NCI-H2227 (cell line): ENCODE measurements at regions not wholly inside any gene's neighbourhood (a gene's known extent, or its start where the extent isn't known, plus 50 kb on each side); places are given as distances from the start of the nearest gene placed in this dataset.
"Not testable (repeated sequence)": the region's sequence is repeated elsewhere in the genome, so short reads cannot be mapped to it uniquely, and the experiment has no call there.

Experiments used
- DNase-seq: peaks from one replicate; lab custom pipeline; 2025; ENCODE audit not compliant: unreplicated experiment; lab: John Stamatoyannopoulos, UW

DNA sequence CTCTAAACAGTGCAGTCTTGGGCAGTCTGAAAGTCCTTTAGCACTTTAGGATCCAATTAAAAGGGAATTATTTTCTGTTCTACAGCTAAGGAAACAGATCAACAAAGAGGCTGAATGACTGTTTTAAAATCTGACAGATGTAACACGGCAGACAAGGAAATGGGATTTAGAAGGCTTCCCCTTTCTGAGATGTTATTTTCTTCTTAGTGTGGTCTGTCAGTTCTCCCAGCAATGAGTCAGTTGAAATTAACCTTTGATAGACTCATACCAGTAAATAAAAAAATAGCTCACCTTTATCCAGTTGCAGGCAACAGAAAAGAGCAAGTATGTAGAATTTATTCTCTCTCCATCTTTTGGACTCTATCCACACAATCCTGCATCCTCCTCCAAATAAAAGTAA, 98.1 kb downstream of the NEDD1 start:
- DNase-seq: no peak

DNA sequence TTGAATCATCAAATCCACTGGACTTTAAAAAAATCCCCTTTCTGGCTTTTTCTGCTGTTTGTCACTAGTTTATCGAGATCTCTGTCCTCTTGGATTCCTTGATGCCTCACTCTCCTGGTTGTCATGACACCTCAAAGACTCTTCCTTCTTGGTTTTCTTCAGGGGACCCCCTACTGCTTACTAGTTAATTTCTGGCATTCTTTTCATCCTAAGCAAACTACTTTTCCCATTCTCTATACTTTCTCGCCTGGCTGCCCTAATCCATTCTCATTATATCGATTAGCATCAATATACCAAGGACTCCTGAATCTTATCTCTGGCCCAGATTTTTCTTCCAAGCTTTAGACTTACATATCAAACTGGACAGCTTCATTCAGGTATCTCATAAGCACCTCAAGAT, 98.6 kb downstream of the NEDD1 start:
- DNase-seq: no peak

DNA sequence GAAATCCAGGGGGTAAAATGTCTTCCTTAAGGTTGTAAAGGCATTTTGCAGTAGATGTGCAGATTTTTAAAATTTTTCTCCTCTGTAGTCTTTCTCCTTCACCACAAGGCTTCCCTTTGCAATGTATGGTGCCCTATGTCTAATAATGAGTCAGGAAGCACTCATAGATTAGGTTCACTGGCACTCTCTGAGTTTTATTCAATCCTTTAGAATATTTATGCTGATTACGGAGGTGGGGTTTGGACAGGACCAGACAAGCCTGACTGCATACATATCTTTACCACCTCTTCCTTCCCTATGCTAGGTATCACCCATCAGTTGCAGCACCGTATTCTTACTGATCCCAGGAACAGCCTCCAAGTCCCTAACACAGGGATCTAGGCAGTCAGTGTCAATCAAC, 99.5 kb downstream of the NEDD1 start:
- no peak for DNase-seq

DNA sequence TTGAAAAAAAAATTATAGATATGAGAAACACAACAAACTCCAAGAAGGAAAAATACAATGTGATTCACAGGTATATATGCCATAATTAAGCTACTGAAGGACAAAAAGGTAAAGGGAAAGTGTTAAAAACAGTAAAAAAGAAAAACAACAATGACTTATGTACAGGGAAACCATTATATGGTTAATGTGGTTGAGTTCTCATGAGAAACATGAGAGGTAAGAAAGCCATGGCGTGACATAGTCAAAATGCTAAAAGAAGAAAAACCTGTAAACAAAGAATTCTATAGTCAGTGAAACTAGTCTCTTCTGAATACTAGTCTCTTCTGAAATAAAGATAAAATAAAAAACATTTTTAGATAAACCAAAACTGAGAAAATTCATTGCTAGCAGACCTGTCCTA, 109.1 kb downstream of the NEDD1 start:
- no peak for DNase-seq

DNA sequence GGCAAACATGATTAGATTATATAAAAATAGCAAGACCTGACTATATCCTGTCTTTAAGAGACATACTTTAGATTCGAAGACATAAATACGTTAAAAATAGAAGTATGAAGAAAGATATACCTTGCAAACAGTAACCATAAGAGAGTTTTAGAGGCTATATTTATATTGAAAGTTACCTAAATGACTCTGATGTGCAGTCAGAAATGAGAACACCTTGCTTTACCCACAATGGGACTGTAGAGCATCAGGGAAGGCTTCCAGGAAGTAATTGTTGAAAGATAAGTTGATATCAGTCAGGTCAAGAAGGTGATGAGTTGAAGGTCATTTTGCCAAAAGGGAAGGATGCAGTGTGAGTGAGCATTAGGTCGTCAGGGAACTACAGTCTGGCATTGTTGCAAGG, 110.2 kb downstream of the NEDD1 start:
- DNase-seq: no peak

DNA sequence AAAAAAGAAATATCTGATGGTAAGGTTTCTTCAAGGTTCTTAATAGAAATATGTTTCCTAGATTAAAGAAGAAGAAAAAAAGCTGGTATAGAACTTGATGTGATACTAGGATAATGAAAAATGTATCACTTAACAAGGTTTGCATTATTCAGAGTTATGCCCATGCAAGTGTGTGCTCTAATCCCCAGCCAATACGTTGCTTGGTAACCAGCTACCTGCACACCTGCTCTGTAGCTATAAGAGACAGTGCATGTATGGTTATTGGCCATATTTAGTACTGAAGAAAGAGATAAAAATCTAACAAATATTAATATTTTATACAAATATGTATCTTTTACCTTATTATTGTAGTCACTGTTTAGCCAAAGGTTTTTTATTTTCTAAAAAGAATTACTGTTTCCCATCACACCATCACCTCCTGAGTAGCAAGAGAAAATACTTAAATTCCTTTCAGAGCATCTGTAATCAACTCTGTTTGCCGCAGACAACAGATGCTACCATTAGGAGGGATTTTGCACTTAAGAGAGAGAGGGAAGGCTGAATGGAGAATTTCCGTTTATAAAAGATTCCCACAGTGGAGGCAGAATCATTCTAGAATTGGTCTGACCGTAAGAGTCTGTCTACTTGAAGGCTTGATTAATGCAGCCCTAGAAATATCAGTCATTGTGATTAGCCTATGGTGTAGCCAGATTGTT, 115.6 kb downstream of the NEDD1 start:
- peak; percentile 30 for DNase-seq

DNA sequence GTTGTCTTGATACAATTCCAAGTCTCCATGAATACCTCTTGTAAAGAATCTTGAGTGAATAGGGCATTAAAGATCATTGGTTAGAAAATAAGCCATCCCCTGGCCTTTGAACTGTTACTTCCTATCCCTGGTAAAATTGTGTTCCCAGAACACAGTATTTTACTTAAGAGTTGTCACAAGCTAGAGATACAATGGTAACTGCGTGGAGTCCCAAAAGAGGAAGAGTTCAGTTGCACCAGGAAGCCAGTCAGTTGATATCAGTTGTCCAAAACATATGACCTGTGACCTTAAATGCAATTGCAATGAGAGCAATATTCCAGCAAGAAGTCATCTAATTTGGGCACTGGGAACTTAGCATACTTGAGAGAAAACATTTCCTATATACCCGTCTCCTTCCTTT, 117.3 kb downstream of the NEDD1 start:
- DNase-seq: no peak

DNA sequence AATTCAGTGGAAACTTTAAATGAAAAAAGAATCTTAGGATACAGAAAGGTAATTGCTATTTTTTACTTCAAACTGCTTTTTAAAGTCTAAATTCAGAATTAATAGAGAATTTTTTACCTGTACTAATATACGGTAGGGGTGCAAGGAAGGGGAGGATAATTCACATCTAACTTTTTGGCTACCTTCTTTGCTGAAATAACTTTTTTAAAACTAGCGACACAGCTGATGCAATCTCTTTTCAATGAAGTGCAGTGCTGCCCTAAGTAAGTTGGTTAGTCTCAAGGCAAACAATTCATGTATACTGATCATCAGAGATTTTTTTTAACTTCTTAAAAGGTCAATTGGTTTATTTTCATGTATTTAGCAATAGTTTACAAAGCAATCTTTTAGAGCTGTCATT, 119.8 kb downstream of the NEDD1 start:
- DNase-seq: no peak

DNA sequence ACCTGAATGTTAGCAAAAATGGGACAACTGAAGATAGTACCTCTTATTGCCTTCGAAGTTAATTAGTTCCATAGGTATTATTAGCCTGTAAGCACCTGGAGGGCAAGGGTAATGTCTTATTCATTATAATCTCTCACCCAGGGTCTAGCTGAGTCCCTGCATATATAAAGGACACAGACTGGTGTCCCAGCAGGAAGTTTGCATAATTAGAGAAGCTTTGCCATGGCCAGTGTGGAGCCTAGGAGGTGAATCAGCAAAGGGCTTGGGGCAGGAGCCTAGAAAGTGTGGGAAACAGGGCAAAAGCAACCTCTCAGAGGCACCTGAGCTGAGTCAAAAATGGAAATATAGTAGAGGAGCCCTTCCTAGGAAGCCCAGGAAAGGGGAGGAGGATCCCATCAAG, 120.4 kb downstream of the NEDD1 start:
- DNase-seq: no peak

DNA sequence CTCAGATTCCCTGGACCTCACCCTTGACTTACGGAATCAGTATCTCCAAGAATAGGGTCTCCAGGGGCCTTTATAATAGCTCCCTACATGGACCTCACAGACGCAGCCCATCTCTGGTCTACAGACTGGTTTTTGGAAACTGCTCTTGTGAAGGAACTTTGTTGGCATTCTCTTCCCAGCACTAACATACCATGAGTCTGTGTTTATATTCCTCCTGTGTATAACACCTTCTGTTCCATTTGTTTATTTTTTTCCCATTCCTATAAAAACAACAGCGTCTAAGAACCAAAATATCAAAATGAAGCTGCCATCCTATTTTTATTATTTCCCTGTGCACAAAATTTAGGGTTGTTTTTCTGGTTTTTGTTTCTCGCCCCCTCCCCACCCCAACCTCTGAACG, 131.1 kb downstream of the NEDD1 start:
- DNase-seq: no peak

DNA sequence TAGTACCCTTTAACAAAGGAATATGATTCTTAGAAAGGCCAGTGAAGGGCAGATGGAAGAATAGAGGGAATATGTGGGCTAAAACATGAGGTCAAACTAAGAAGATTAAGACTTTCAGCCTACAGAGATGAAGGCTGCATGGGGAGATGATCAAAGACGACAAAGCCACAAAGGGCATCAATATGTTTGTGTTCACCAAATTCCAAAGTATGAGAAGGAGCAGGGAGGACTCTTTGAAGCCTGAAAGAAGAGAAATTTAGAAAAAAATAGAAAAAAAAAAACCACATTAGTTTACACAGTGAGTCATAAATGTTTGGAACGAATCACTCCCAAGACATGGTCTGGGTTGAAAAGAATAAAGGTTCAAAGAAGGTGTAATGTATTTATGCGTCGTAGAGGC, 131.8 kb downstream of the NEDD1 start:
- no peak for DNase-seq

DNA sequence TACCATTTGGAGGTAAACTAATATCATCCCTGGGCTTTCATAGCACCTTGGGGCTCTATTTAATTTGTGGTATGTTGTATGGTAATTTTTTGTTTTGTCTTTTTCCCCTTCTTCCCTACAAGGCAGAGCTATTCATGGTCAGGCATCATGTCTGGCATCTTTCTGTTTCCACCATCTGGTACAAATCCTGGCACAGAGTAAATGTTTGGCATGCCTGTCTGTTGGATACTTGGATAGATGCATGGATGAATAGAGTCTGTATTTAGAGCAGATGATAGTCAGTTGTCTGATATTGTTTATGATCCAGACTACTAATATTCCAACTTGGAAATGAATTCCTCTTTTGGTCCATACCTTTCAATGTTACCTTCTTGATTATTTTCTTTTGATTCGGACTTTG, 139.8 kb downstream of the NEDD1 start:
- DNase-seq: no peak

DNA sequence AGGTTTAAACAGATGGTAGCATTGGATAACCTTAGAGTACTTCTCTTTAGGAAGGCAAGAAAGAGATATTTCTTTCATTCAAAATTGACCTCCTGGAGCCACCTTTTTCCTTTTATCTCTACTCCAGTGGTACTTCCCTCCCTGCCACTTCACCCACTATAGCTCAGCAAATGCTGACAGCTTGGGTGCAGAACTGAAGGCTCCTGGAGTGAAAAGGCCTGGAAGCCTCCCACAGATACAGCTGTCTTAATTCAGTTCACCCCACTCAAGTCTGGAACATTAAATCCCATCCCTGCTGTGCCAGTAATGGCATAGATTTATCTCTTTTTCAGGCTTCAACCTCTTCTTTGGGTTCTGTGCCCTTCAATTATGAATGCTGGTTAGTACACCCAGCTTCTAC, 140.3 kb downstream of the NEDD1 start:
- peak; percentile 45 for DNase-seq

DNA sequence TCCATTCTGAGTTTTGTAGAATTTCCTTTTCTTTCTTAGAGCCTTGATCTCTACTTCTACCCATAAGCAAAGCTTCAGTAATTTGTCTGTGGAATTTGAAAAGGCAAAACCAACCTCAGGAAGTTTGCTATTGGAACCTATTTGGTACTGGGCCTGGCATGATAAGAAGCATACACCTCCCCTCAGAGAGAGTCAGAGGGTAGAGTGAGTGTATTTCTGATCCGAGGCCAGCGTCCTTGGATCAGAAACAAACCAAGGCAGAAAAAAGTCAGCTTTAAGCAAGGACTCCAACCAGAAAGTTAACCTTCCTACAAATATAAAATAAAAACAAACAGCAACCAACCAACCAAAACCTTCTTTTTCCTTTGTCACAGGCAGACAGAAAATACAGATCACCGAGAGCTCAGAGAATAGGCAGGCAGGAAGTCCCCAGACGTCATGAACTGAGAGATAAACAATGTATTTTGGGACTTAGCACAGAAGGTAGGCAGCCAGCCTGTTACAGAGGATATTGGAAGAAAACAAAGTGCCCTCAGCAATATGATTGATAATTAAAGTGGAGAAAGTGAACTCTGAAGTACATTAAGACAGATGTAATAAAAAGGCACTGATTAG, 141.5 kb downstream of the NEDD1 start:
- DNase-seq: no peak

DNA sequence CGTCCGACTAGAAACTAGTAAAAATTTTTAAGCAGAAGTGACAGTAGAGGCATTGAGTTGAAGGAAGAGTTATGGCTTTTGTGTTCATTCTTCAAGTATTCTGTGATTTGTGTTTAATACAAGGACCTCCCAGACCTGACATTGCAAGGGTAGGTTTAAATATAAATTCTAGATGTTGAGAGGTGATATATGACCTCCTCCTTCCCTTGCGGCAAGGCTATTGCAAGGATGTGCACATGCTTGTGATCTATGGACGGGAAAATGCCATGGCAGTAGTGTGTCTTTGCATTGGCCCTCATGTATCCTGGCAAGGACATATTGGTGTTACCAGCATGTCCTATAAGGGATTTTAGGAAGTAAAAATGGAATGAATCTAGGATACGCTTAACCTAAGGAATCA, 143.5 kb downstream of the NEDD1 start:
- DNase-seq: no peak

DNA sequence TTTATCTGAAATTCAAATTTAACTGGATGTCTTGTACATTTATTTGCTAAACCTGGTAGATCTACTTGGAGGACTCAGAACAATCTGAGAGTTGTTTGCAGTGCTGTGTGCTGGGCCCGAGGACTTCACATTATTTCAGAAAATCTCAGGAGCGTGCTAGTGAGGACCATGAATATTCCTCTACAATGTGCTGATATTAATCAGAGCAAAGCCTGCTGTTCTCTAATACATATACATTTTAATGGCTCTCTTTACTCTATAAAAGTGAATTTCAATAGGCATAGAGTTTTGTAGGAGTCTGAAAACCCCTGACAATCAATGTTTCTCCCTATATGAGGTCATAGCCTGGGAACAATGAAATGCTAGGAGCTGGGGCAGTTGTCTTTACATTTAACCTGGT, 144.3 kb downstream of the NEDD1 start:
- DNase-seq: no peak

DNA sequence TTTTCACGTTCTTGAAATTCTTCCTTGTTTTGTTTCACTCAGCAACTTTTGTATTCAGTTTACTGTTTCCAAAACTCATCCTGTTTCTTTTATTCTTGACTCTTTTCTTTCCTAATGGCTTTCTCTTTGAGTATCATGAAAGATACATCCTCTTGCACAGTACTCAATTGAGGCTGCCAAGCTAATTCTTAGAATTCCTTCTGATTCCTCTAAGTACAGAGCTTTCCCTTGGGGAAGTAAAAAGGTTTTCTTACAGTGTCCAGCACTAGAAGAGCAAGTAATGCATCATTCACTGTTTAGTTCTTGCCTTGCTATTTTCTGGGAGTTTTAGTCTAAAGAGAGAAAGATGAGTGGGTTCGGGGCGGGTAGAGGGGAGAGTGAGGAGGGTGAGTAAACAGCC, 154.1 kb downstream of the NEDD1 start:
- no peak for DNase-seq

DNA sequence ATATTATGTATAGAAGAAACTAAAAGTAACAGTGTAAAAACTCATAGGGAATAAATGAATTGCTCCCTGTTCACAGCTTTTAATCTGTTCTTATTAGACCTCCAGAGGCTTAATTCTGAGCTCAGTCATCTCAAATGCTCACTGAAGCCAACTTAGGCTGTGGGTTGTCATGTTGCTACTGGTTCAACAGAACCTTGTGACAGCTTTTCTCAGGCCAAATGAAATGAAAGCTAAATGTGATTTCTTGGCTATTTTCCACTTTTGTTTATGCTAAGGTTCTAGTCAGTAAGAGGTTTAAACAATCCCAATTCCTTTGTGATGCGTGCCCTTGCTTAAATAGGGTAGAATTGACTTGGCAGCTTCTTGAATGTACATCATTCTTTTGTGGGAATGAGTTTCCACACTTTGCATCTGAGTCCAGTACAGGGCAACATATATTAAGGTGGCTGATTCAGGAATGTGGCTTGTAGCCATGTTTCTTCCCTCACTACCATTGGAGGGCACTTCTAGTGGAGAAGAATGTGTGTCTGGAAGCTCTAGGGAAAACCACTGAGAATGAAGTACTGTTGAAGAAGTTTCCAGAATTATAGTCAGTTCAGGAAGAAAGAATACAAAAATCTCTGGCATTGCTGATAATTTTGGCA, 156.4 kb downstream of the NEDD1 start:
- DNase-seq: no peak

DNA sequence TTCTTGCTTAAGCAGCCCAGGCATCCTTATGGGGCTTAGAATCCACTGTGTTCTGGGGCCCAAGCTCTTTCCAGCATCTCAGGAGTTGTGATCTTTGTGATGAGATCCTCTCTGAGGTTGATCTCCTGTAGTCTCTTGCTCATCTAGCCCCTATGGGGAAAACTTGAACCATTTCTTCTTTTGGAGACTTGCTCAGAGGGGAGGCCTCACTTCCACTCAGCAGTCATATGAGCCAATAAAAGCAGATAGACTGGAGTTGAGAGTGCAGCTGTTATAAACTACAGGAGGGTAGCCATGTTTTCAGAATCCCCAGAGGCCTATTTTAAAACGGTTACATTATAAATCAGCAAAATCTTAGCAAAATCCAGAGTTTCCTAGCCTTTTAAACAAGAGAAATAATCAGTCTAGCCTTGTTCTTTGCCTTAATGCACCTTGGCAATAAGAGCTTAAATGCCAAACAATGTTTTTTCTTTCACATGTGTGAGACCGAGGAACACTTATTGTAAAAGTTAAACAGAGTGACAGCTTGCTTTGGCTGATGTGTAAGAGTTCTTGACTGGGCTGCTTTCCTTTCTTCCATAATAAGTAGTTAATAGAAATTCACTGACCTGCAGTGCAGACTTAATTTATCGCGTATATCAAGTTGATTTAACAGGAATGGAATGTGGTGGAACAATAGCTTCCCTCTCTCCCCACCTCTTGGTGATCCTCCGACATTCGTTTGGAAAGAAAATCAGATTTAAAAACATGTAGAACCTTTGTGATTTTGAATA, 168.3 kb downstream of the NEDD1 start:
- DNase-seq: no peak

DNA sequence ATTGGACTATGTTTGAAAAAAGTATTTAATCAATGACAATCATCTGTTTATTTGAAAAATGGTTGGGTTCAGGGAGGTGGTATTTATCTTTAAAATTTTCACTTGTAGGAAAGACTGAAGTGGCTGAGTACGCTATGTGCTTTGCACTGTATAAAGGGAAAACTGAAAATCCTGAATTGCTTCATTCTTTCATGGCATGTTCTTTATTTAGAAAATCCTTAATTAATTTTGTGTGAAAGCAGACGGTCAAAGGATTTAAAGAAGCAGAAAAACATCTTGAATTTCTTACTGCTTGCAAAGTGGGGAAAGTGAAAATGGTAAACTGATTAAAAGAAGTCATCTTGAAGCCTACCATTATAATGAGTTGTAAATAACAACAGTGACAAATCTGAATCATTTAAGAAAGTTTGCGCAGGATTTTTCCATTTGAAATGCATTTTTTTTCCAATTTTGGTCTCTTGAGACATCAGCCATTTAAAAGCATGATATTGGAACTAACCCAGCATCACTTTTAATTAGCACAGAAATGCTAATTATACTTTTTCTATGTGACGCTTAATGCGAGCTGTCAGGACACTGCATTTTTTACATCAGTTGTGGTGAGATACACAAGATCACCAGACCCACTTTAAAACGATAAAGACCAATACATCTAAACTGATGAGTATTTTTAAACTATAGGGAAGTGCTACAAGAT, 169.0 kb downstream of the NEDD1 start:
- DNase-seq: no peak

DNA sequence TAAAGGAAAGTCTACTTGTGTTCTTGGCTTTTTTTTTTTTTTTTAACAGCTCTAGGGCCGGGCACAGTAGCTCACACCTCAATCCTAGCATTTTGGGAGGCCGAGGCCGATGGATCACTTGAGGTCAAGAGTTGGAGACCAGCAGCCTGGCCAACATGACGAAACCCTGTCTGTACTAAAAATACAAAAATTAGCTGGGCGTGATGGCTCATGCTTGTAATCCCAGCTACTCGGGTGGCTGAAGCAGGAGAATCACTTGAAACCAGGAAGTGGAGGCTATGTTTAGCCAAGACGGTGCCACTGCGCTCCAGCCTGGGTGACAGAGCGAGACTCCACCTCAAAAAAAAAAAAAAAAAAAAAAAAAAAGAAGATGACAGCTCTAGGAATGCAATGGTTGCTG, 169.9 kb downstream of the NEDD1 start:
- not testable (repeated sequence) for DNase-seq
